ENCODE measurements at regions not wholly inside any gene's neighbourhood (a gene's known extent, or its start where the extent isn't known, plus 50 kb on each side); places are given as distances from the start of the nearest gene placed in this dataset.

GRCh38 chr2:118239284-118239683, 151.0 kb downstream of the INSIG2 start:
- no peak for TF ChIP-seq EZH2phosphoT487 (IDR thresholded peaks at IDR 0.05)
- TF ChIP-seq CTCF (IDR thresholded peaks at IDR 0.05) = no peak
- TF ChIP-seq EZH2 (IDR thresholded peaks at IDR 0.05) = no peak
- H3K79me2 ChIP-seq (ENCODE audit: low read depth) = no peaks in the 10 kb centered on the region
- H3F3A ChIP-seq (ENCODE audit: low read depth) = no peaks in the 10 kb centered on the region
- no peak overlapping the region for H3K4me2 ChIP-seq
- H3K4me1 Mint-ChIP-seq = peaks cover 11% of the 10 kb centered on the region
- H3K9me3 ChIP-seq (ENCODE audit: low read depth) = no peaks in the 10 kb centered on the region
- H3K4me3 ChIP-seq = no peak overlapping the region
- H3K27ac ChIP-seq = no peak overlapping the region
- no peaks in the 10 kb centered on the region for H3K27me3 ChIP-seq
- H3K9me3 Mint-ChIP-seq = peaks cover 25% of the 10 kb centered on the region
- peaks cover 10% of the 10 kb centered on the region for H3K27me3 Mint-ChIP-seq (ENCODE audit: insufficient read depth, low read depth)
- H2AFZ ChIP-seq (replicated peaks) = no peak overlapping the region
- H4K20me1 ChIP-seq (ENCODE audit: low read depth) = no peaks in the 10 kb centered on the region
- H3K4me3 Mint-ChIP-seq = no peak overlapping the region
- no peak overlapping the region for H3K27ac Mint-ChIP-seq
- H3K9ac ChIP-seq = no peak overlapping the region
- no peaks in the 10 kb centered on the region for H3K4me1 ChIP-seq
- no peak for DNase-seq (ENCODE audit: low spot score)
- H3K36me3 Mint-ChIP-seq = peaks cover 6% of the 10 kb centered on the region
- H3K36me3 ChIP-seq = no peaks in the 10 kb centered on the region

GRCh38 chr2:118237451-118237850, 149.2 kb downstream of the INSIG2 start:
- peaks cover 25% of the 10 kb centered on the region for H3K9me3 Mint-ChIP-seq
- peaks cover 6% of the 10 kb centered on the region for H3K36me3 Mint-ChIP-seq
- no peak overlapping the region for H3K27ac ChIP-seq
- H3K9ac ChIP-seq = no peak overlapping the region
- TF ChIP-seq CTCF (IDR thresholded peaks at IDR 0.05) = peak; percentile 29
- no peak for TF ChIP-seq EZH2phosphoT487 (IDR thresholded peaks at IDR 0.05)
- peaks cover 10% of the 10 kb centered on the region for H3K27me3 Mint-ChIP-seq (ENCODE audit: insufficient read depth, low read depth)
- no peak overlapping the region for H3K4me2 ChIP-seq
- H3K27me3 ChIP-seq = no peaks in the 10 kb centered on the region
- no peak overlapping the region for H3K4me3 ChIP-seq
- H3K27ac Mint-ChIP-seq = no peak overlapping the region
- DNase-seq (ENCODE audit: low spot score) = no peak
- no peaks in the 10 kb centered on the region for H3K9me3 ChIP-seq (ENCODE audit: low read depth)
- peaks cover 16% of the 10 kb centered on the region for H3K4me1 Mint-ChIP-seq
- H4K20me1 ChIP-seq (ENCODE audit: low read depth) = no peaks in the 10 kb centered on the region
- H3K79me2 ChIP-seq (ENCODE audit: low read depth) = no peaks in the 10 kb centered on the region
- peaks cover 11% of the 10 kb centered on the region for H3K4me1 ChIP-seq
- H3K4me3 Mint-ChIP-seq = no peak overlapping the region
- H3K36me3 ChIP-seq = no peaks in the 10 kb centered on the region
- no peak overlapping the region for H2AFZ ChIP-seq (replicated peaks)
- H3F3A ChIP-seq (ENCODE audit: low read depth) = peaks cover 9% of the 10 kb centered on the region

GRCh38 chr2:118232796-118233195, 144.5 kb downstream of the INSIG2 start:
- Histone ChIP-seq H3K9ac (no peak overlapping the region), H3K79me2 (ENCODE audit: low read depth) (no peaks in the 10 kb centered on the region), H3K36me3 (no peaks in the 10 kb centered on the region), H3K27me3 (peaks cover 2% of the 10 kb centered on the region), H3K27ac (no peak overlapping the region), H3K4me1 (peaks cover 24% of the 10 kb centered on the region), H3K9me3 (ENCODE audit: low read depth) (no peaks in the 10 kb centered on the region), H3K4me3 (no peak overlapping the region), H4K20me1 (ENCODE audit: low read depth) (no peaks in the 10 kb centered on the region), H3F3A (ENCODE audit: low read depth) (peaks cover 12% of the 10 kb centered on the region), H3K4me2 (peak overlapping the region; percentile 55), H2AFZ (replicated peaks) (no peak overlapping the region)
- Mint-ChIP-seq H3K9me3 (peaks cover 18% of the 10 kb centered on the region), H3K4me3 (no peak overlapping the region), H3K36me3 (no peaks in the 10 kb centered on the region), H3K4me1 (peaks cover 22% of the 10 kb centered on the region), H3K27me3 (ENCODE audit: insufficient read depth, low read depth) (peaks cover 16% of the 10 kb centered on the region), H3K27ac (no peak overlapping the region)
- TF ChIP-seq CTCF (IDR thresholded peaks at IDR 0.05) (no peak), EZH2phosphoT487 (IDR thresholded peaks at IDR 0.05) (peak; percentile 54)
- peak; percentile 67 for DNase-seq (ENCODE audit: low spot score)

Measured in neural progenitor cell (in vitro differentiated cells).